ENCODE measurements at regions not wholly inside any gene's neighbourhood (a gene's known extent, or its start where the extent isn't known, plus 50 kb on each side); places are given as distances from the start of the nearest gene placed in this dataset.
"Not testable (repeated sequence)": the region's sequence is repeated elsewhere in the genome, so short reads cannot be mapped to it uniquely, and the experiment has no call there.

DNA sequence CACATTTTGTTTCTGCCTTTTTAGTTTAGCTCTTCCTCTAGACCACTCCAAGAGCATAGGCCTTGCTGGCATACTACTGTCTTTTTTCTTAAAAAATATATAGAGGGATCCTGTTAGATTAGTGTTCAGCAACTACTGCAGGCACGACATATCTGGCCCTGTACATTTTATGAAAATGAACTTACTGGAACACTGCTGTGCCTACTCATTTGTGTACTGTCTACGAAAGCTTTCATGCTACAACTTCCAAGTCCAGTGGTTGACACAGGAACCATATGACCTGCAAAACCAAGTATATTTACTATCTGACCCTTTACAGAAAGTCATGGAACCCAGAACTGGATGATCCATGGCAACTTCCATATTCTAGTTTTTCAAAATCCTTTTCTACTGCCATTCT lies 66.6 kb upstream of the SPTLC3 start:
- DNase-seq (ENCODE audit: low spot score), result no peak

DNA sequence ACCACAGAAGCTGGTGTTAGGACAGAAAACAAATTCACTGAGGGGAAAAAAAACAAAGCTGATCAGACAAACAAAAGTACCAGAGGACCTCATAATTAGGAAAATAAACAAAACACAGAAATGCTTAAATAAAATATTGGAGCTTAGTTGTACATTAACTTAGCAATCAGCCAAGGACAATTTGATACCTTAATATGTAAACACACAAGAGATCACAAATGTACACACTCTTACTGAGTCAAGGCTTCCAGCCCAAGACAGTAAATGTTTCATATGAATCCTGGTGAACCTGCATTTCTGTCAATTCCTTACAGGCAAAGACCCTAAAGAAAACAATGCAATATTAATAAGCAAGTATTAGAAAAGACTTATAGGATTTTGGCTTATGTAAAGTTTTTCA lies 62.0 kb upstream of the SPTLC3 start:
- DNase-seq (ENCODE audit: low spot score), result no peak

DNA sequence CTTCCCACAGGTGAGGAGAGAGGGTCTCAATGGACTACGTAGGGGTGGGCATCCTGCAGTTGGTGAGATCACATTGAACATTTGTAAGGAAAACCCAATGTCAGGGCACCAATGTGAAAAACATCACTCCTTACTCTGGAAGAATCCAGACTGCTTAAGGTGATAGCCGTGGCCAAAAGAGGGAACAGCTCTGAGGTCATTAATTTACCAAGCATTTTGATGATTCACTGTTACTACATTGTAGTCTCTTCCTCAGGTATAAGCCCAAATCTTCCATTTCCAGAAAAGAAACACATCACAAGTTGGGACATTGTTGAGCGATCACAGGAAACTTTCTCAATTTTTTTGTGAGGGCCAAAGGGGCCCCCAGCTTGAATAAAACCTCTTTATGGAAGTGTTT lies 61.1 kb upstream of the SPTLC3 start:
- DNase-seq (ENCODE audit: low spot score), result no peak

DNA sequence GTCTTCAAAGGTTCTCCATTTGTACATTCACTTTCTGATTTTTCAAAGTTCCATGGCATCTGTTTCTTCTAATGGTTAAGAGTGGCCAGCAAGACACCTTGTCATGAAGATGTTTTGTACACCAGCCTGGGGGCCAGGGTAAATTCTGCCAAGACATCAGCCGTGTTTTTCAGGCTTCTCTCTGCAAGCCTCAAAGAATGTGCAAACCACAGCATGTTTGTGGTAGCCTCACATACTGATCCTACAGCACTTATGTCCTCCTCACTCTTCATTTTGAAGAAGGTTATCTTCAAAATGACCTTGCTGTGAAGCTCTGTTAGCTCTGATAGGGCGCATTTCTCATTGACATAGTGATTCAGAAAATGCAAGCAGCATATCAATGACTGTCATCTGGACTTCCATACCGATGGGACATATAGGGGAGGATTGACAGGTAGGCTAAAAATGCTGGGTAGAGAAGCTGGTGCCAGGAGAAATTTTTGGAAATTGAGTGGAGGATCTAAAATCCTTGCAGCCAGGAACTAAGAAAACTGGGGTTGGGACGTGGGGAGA lies 59.3 kb upstream of the SPTLC3 start:
- no peak for DNase-seq (ENCODE audit: low spot score)

DNA sequence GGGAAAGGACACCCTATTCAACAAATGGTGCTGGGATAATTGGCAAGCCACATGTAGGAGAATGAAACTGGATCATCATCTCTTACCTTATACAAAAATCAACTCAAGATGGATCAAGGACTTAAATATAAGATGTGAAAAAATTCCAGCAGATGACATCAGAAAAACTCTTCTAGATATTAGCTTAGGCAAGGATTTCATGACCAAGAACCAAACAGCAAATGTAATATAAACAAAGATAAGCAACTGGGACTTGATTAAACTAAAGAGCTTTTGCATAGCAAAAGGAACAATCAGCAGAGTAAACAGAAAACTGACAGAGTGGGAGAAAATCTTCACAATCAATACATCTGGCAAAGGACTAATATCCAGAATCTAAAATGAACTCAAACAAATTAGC lies 54.5 kb upstream of the SPTLC3 start:
- DNase-seq (ENCODE audit: low spot score), result not testable (repeated sequence)

DNA sequence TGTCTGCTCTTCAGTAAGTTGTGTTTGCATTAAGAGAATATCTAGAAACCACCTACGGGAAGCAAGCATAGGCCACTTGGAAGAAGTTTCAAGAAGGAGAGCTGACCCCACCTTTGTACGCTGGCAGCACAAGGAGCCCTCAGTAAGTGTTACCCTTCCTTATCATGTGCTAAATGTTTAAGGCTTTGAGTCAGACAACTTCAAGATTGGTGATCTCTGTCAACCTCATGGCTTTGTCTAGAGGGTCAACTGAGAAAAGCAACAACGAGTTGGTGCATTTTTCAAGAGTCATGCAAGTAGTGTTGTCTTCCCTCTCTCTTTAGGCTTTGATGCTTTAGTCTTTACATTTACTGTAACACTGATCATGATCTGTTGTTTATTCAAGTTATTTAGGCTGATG lies 53.2 kb upstream of the SPTLC3 start:
- no peak for DNase-seq (ENCODE audit: low spot score)

DNA sequence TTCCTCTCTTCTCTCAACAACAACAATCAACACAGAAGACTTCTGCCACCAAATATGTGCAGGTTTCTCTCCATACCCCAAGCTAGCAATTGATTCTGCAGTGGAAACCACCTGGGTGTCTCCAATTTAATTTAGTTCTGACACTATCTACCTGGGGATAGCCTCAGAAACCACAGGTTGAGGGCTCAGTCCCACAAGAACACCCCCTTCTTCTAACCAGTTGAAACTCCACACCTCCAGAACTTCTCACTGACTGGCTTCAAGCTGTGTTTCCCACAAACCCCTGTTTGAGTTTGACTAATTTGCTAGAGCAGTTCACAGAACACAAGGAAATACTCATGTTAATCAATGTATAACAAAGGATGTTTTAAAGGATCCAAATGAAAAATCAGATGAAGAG lies 52.5 kb upstream of the SPTLC3 start:
- no peak for DNase-seq (ENCODE audit: low spot score)

DNA sequence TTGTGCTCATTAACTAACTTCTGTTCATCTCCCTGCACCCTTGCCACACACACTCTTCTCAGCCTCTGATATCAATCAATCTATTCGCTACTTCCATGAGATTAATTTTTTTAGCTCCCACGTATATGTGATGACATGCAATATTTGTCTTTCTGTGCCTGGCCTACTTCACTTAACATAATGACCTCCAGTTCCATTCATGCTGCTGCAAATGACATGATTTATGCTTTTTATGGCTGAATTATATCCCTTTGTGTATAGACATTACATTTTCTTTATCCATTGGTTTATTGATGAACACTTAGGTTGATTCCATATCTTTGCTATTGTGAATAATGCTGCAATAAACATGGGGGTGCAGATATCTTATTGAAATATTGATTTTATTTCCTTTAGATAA lies 50.8 kb upstream of the SPTLC3 start:
- no peak for DNase-seq (ENCODE audit: low spot score)

Data from HT-29 (cell line).